PC-3 (cell line): ENCODE measurements at regions not wholly inside any gene's neighbourhood (a gene's known extent, or its start where the extent isn't known, plus 50 kb on each side); places are given as distances from the start of the nearest gene placed in this dataset.

ENCODE experiments used
- ATAC-seq: fragments of 200-7000 bp; cut with Tn5 transposase; 2 replicates; pipeline ENCODE4 v1.9.1; 2020; ENCODE audit warnings: mild to moderate bottlenecking, moderate library complexity
- BruUV-seq: library from RNA; stranded (reverse); fragments of 400-500 nt; replicated peaks from 2 replicates; lab custom pipeline; 2021; lab: Mats Ljungman, UMichigan
- CTCF ChIA-PET: fragments of 300-600 bp; sonication (Branson Sonifier 250); formaldehyde crosslinking; loops from one replicate; lab custom pipeline; 2022; ENCODE audit warnings: antibody characterized with exemption; lab: Charles Lee
- POLR2A ChIA-PET: fragments of 300-600 bp; sonication (Branson Sonifier 250); formaldehyde crosslinking; loops from one replicate; lab custom pipeline; 2022; ENCODE audit warnings: antibody characterized with exemption; ENCODE audit not compliant: unreplicated experiment; lab: Charles Lee
- DNase-seq: peaks from one replicate; pipeline ENCODE4 v3.0.0-alpha.2; 2015
- H2AFZ ChIP-seq: fragments of 300-600 bp; sonication (generic); 2 replicates; pipeline ENCODE4 v1.6.0; 2016; ENCODE audit warnings: antibody characterized with exemption, low read length
- H3F3A ChIP-seq: fragments of 300-600 bp; sonication (generic); one replicate; pipeline ENCODE4 v1.6.0; 2017; ENCODE audit warnings: antibody characterized with exemption, low read length, control low read depth, mild to moderate bottlenecking; ENCODE audit not compliant: unreplicated experiment
- H3K27ac ChIP-seq: fragments of 300-600 bp; sonication (generic); 2 replicates; pipeline ENCODE4 v1.5.1; 2016; ENCODE audit warnings: mild to moderate bottlenecking, low read length
- H3K27me3 ChIP-seq: fragments of 300-600 bp; sonication (generic); 2 replicates; pipeline ENCODE4 v1.6.1; 2016; ENCODE audit warnings: low read length, mixed read lengths
- H3K36me3 ChIP-seq: fragments of 300-600 bp; sonication (generic); 2 replicates; pipeline ENCODE4 v1.6.1; 2016; ENCODE audit warnings: low read depth, mixed run types, low read length, mixed read lengths
- H3K4me1 ChIP-seq: fragments of 300-600 bp; sonication (generic); 2 replicates; pipeline ENCODE4 v1.5.1; 2016; ENCODE audit warnings: low read length; ENCODE audit not compliant: insufficient read depth
- H3K4me2 ChIP-seq: fragments of 300-600 bp; sonication (generic); 2 replicates; pipeline ENCODE4 v1.6.0; 2016; ENCODE audit warnings: low read length
- H3K4me3 ChIP-seq: fragments of 300-600 bp; sonication (generic); 2 replicates; pipeline ENCODE4 v1.5.1; 2016; ENCODE audit warnings: mild to moderate bottlenecking, low read length, mixed read lengths
- H3K79me2 ChIP-seq: fragments of 300-600 bp; sonication (generic); 2 replicates; pipeline ENCODE4 v1.6.1; 2017; ENCODE audit warnings: low read length, mixed read lengths
- H3K9ac ChIP-seq: fragments of 300-600 bp; sonication (generic); 2 replicates; pipeline ENCODE4 v1.6.0; 2016; ENCODE audit warnings: mild to moderate bottlenecking, low read length
- H3K9me2 ChIP-seq: fragments of 300-600 bp; sonication (generic); replicated peaks from 2 replicates; pipeline ENCODE4 v1.6.1; 2016; ENCODE audit warnings: mixed run types, low read length, mixed read lengths
- H3K9me3 ChIP-seq: fragments of 300-600 bp; sonication (generic); 2 replicates; pipeline ENCODE4 v1.6.1; 2016; ENCODE audit warnings: low read length, mixed read lengths
- H4K20me1 ChIP-seq: fragments of 300-600 bp; sonication (generic); 2 replicates; pipeline ENCODE4 v1.6.1; 2016; ENCODE audit warnings: low read length, mixed read lengths
- EZH2 ChIP-seq: fragments of 300-600 bp; sonication (generic); IDR thresholded peaks from one replicate; pipeline ENCODE4 v1.6.1; 2017; ENCODE audit warnings: antibody characterized with exemption, mild to moderate bottlenecking, low read length; ENCODE audit not compliant: unreplicated experiment
- EZH2phosphoT487 ChIP-seq: fragments of 300-600 bp; sonication (generic); IDR thresholded peaks from 2 replicates; pipeline ENCODE4 v1.6.1; 2018; ENCODE audit warnings: mild to moderate bottlenecking, antibody characterized with exemption, low read length, borderline replicate concordance
- intact Hi-C: fragments of 100-400 bp; cut with micrococcal nuclease; formaldehyde crosslinking; loops from 2 replicates; pipeline ENCODE4 v1.9.0; 2023
- TF ChIP-seq, protein P1 (sequence below): fragments of 300-600 bp; sonication (generic); conservative IDR thresholded peaks from 2 replicates; pipeline ENCODE4 v1.5.1; 2017; ENCODE audit warnings: antibody characterized with exemption, low read depth, mild to moderate bottlenecking, low read length

DNA sequence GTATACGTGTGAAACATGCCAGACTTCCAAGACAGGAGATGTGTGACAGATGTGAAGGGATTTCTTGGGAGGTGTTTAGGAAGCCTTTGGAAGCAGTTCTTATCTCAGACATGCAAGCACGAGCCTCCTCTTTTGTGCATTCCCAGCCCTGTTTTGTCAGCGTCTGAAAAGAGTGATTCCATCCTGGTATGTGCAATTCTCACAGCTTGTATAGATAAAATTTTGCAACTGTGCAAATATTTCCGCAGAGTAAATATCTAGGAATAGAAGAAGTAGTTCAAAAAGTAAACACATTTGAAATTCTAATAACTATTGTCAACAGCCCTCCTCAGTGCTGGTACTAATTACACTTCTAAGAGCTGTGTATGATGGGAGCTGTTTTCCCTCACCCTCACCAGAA, 72.3 kb upstream of the C1QTNF9B start:
- no peak overlapping the region for H3K4me3 ChIP-seq
- CTCF ChIA-PET, result no interaction called here
- peak overlapping the region; percentile 12; the same call in 1 of the 2 replicates for H3K4me2 ChIP-seq
- H3K9me2 ChIP-seq, result no peaks in the 10 kb centered on the region
- no peak for TF ChIP-seq EZH2phosphoT487
- no peak for TF ChIP-seq EZH2
- TF ChIP-seq, protein P1, sequence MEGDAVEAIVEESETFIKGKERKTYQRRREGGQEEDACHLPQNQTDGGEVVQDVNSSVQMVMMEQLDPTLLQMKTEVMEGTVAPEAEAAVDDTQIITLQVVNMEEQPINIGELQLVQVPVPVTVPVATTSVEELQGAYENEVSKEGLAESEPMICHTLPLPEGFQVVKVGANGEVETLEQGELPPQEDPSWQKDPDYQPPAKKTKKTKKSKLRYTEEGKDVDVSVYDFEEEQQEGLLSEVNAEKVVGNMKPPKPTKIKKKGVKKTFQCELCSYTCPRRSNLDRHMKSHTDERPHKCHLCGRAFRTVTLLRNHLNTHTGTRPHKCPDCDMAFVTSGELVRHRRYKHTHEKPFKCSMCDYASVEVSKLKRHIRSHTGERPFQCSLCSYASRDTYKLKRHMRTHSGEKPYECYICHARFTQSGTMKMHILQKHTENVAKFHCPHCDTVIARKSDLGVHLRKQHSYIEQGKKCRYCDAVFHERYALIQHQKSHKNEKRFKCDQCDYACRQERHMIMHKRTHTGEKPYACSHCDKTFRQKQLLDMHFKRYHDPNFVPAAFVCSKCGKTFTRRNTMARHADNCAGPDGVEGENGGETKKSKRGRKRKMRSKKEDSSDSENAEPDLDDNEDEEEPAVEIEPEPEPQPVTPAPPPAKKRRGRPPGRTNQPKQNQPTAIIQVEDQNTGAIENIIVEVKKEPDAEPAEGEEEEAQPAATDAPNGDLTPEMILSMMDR, result no peak
- H3F3A ChIP-seq, result no peaks in the 10 kb centered on the region
- H3K9ac ChIP-seq, result no peak overlapping the region
- H3K79me2 ChIP-seq, result no peaks in the 10 kb centered on the region
- no peaks in the 10 kb centered on the region for H3K9me3 ChIP-seq
- ATAC-seq (peak; percentile 70), DNase-seq (no peak)
- intact Hi-C loops, result no loop called here
- H3K36me3 ChIP-seq, result no peaks in the 10 kb centered on the region
- POLR2A ChIA-PET, result interaction anchor here (0.6 kb wide), 1 partner anchor 565 kb away, joined by 3 read pairs; no protein-coding TSS in a partner anchor
- no peak overlapping the region for H3K27ac ChIP-seq
- H2AFZ ChIP-seq, result no peak overlapping the region
- H4K20me1 ChIP-seq, result no peaks in the 10 kb centered on the region
- no peaks in the 10 kb centered on the region for H3K27me3 ChIP-seq
- BruUV-seq, result no TSS peak
- 0 out of 2 replicates have a peak, but pooled peaks cover 6% of the 10 kb centered on the region for H3K4me1 ChIP-seq

DNA sequence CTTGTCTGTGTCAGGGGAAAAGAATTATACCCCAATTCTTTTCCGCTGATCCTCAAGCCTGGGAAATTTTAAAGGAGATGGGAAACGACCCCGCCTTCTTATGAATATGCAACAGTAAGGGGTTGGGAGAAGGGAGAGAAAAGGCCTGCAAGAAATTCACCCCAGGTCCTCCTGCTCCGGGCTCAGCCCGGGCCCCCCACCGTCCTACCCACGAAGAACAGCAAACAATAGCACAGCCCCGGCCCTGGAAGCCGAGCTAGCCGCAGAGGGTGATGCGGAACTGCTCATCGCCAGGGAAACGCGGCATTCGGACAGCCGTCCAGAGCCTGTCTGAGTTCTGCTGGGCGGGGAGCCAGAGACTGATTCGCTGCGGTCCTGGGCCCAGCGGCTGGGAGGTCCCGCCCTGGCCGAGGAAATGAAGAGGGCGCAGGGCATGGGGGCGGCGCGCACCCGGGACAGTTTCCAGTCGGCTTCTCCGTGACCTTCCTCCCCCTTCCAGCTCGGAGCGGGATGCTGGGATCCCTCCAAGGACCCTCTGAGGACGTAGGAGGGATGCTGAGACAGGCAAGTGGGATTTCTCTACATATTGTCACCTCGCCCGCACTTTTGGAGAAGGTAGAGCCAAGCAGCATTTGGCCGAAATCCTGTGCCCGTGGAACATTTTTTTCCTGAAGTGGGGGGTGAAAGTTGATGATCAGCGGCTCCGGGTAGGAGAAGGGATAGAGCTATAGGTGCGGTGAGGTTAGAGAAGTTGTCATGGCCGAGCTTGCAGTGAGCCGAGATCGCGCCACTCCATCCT, 82.3 kb upstream of the C1QTNF9B start:
- Histone ChIP-seq H3K4me2 (peak overlapping the region; percentile 92), H3F3A (no peaks in the 10 kb centered on the region), H3K79me2 (no peaks in the 10 kb centered on the region), H3K4me3 (peak overlapping the region; percentile 74), H2AFZ (peak overlapping the region; percentile 94), H3K36me3 (no peaks in the 10 kb centered on the region), H3K27ac (no peak overlapping the region), H3K9me2 (no peaks in the 10 kb centered on the region), H3K9me3 (no peaks in the 10 kb centered on the region), H3K9ac (no peak overlapping the region), H4K20me1 (no peaks in the 10 kb centered on the region), H3K4me1 (peaks cover 9% of the 10 kb centered on the region), H3K27me3 (no peaks in the 10 kb centered on the region)
- TF ChIP-seq, protein P1, result no peak
- TF ChIP-seq EZH2 (no peak), EZH2phosphoT487 (no peak)
- DNase-seq (peak; percentile 66), ATAC-seq (peak; percentile 95)
- no TSS peak for BruUV-seq
- CTCF ChIA-PET, result no interaction called here
- POLR2A ChIA-PET, result no interaction called here
- intact Hi-C loops, result loop anchor here (1.0 kb wide), 1 partner anchor 13 kb away; no protein-coding TSS in a partner anchor

GRCh38 chr13:23980160-23980551, 82.9 kb upstream of the C1QTNF9B start:
- POLR2A ChIA-PET, result no interaction called here
- H3K9me2 ChIP-seq, result no peaks in the 10 kb centered on the region
- peak overlapping the region; percentile 94 for H2AFZ ChIP-seq
- H3K9ac ChIP-seq, result no peak overlapping the region
- DNase-seq (peak; percentile 63), ATAC-seq (peak; percentile 65)
- no peaks in the 10 kb centered on the region for H3K9me3 ChIP-seq
- intact Hi-C loops, result no loop called here
- H3K36me3 ChIP-seq, result no peaks in the 10 kb centered on the region
- H3F3A ChIP-seq, result no peaks in the 10 kb centered on the region
- no TSS peak for BruUV-seq
- no peaks in the 10 kb centered on the region for H4K20me1 ChIP-seq
- H3K27me3 ChIP-seq, result no peaks in the 10 kb centered on the region
- H3K4me2 ChIP-seq, result peak overlapping the region; percentile 92
- H3K27ac ChIP-seq, result no peak overlapping the region
- no peak for TF ChIP-seq EZH2phosphoT487
- TF ChIP-seq, protein P1, result no peak
- TF ChIP-seq EZH2, result no peak
- CTCF ChIA-PET, result no interaction called here
- no peaks in the 10 kb centered on the region for H3K79me2 ChIP-seq
- H3K4me1 ChIP-seq, result peaks cover 15% of the 10 kb centered on the region
- peak overlapping the region; percentile 74 for H3K4me3 ChIP-seq
